ENCODE measurements at regions not wholly inside any gene's neighbourhood (a gene's known extent, or its start where the extent isn't known, plus 50 kb on each side); places are given as distances from the start of the nearest gene placed in this dataset.
"Not testable (repeated sequence)": the region's sequence is repeated elsewhere in the genome, so short reads cannot be mapped to it uniquely, and the experiment has no call there.

DNA sequence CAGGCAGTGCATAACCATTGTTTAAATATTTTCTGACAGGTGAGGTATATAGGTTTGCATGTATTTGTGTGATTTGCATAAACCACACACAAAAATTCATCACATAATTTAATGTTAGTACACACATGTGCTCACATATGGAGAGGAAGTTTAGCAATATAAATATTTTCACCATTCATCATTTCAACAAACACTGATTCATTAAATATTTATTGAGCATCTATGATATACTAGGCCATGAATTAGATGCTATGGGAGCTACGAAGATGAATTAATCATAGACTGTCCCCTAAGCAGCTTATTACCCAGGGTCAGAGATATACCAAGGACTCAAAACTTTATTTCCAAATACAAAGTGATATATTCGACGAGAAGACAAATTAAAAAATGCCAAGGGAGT, 311.6 kb upstream of the PIK3C3 start:
- no peaks in the 10 kb centered on the region for H3K79me2 ChIP-seq (ENCODE audit: insufficient read depth, low read length)
- H3K27ac ChIP-seq (ENCODE audit: low read depth, low read length): no peak overlapping the region
- no peaks in the 10 kb centered on the region for H3F3A ChIP-seq (ENCODE audit: insufficient read depth)
- TF ChIP-seq EZH2phosphoT487 (conservative IDR thresholded peaks at IDR 0.05; ENCODE audit: low read length): no peak
- TF ChIP-seq, protein P1, sequence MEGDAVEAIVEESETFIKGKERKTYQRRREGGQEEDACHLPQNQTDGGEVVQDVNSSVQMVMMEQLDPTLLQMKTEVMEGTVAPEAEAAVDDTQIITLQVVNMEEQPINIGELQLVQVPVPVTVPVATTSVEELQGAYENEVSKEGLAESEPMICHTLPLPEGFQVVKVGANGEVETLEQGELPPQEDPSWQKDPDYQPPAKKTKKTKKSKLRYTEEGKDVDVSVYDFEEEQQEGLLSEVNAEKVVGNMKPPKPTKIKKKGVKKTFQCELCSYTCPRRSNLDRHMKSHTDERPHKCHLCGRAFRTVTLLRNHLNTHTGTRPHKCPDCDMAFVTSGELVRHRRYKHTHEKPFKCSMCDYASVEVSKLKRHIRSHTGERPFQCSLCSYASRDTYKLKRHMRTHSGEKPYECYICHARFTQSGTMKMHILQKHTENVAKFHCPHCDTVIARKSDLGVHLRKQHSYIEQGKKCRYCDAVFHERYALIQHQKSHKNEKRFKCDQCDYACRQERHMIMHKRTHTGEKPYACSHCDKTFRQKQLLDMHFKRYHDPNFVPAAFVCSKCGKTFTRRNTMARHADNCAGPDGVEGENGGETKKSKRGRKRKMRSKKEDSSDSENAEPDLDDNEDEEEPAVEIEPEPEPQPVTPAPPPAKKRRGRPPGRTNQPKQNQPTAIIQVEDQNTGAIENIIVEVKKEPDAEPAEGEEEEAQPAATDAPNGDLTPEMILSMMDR (IDR thresholded peaks at IDR 0.05; ENCODE audit: insufficient read depth, low read length, poor library complexity, severe bottlenecking): no peak
- H3K27me3 ChIP-seq (ENCODE audit: low read length): no peaks in the 10 kb centered on the region
- H3K36me3 ChIP-seq (ENCODE audit: low read length): no peaks in the 10 kb centered on the region
- no peak overlapping the region for H3K4me2 ChIP-seq (ENCODE audit: low read depth, low read length, poor library complexity, severe bottlenecking)
- no peaks in the 10 kb centered on the region for H4K20me1 ChIP-seq (ENCODE audit: low read depth, low read length)
- H3K9me3 ChIP-seq (ENCODE audit: insufficient read depth, low read length): 0 out of 2 replicates have a peak, but pooled peaks cover 4% of the 10 kb centered on the region
- H3K4me3 ChIP-seq (ENCODE audit: insufficient read depth, low read length, poor library complexity, severe bottlenecking): no peak overlapping the region
- no peak overlapping the region for H2AFZ ChIP-seq (ENCODE audit: low read depth, low read length, severe bottlenecking)
- H3K9me2 ChIP-seq (replicated peaks; ENCODE audit: insufficient read depth, low read length): no peaks in the 10 kb centered on the region
- H3K9ac ChIP-seq (ENCODE audit: low read length): no peak overlapping the region

DNA sequence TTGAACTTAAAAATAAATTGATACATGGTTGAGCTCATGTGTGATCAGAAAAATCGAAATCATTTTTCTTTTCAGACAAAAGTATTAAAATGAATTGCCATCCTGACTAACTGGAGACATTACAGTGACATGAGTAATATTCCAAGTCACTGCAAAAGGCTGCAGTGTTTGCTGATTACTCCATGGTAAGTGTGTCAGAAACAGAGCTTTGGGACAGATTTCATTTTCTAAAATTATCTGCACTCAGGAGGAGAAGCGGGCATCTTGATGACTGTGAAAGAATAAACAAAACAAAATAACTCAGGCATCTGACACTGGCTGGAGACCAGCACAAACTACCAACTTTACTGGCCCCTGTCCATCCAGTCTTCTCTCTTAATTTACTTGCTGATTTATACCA, 312.3 kb upstream of the PIK3C3 start:
- no peaks in the 10 kb centered on the region for H3K79me2 ChIP-seq (ENCODE audit: insufficient read depth, low read length)
- H3K9ac ChIP-seq (ENCODE audit: low read length): no peak overlapping the region
- H2AFZ ChIP-seq (ENCODE audit: low read depth, low read length, severe bottlenecking): no peak overlapping the region
- H3K9me3 ChIP-seq (ENCODE audit: insufficient read depth, low read length): 0 out of 2 replicates have a peak, but pooled peaks cover 4% of the 10 kb centered on the region
- H4K20me1 ChIP-seq (ENCODE audit: low read depth, low read length): no peaks in the 10 kb centered on the region
- H3F3A ChIP-seq (ENCODE audit: insufficient read depth): no peaks in the 10 kb centered on the region
- H3K36me3 ChIP-seq (ENCODE audit: low read length): no peaks in the 10 kb centered on the region
- no peak overlapping the region for H3K27ac ChIP-seq (ENCODE audit: low read depth, low read length)
- TF ChIP-seq, protein P1 (IDR thresholded peaks at IDR 0.05; ENCODE audit: insufficient read depth, low read length, poor library complexity, severe bottlenecking): no peak
- TF ChIP-seq EZH2phosphoT487 (conservative IDR thresholded peaks at IDR 0.05; ENCODE audit: low read length): no peak
- no peak overlapping the region for H3K4me2 ChIP-seq (ENCODE audit: low read depth, low read length, poor library complexity, severe bottlenecking)
- H3K4me3 ChIP-seq (ENCODE audit: insufficient read depth, low read length, poor library complexity, severe bottlenecking): no peak overlapping the region
- H3K27me3 ChIP-seq (ENCODE audit: low read length): no peaks in the 10 kb centered on the region
- no peaks in the 10 kb centered on the region for H3K9me2 ChIP-seq (replicated peaks; ENCODE audit: insufficient read depth, low read length)

DNA sequence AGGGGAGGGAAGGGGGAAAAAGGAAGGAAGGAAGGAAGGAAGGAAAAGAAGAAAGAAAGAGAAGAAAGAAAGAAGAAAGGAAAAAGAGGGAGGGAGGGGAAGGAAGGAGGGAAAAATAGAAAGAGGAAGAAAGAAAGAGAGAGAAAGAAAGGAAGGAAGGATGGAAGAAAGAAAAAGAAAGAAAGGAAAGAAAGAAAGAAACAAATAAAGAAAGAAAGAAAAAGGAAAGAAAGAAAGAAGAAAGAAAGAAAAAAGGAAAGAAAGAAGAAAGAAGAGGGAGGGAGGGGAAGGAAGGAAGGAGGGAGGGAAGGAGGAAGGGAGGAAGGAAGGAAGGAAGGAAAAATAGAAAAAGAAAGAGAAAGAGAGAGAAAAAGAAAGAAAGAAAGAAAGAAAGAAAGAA, 315.8 kb upstream of the PIK3C3 start:
- no peaks in the 10 kb centered on the region for H3K36me3 ChIP-seq (ENCODE audit: low read length)

DNA sequence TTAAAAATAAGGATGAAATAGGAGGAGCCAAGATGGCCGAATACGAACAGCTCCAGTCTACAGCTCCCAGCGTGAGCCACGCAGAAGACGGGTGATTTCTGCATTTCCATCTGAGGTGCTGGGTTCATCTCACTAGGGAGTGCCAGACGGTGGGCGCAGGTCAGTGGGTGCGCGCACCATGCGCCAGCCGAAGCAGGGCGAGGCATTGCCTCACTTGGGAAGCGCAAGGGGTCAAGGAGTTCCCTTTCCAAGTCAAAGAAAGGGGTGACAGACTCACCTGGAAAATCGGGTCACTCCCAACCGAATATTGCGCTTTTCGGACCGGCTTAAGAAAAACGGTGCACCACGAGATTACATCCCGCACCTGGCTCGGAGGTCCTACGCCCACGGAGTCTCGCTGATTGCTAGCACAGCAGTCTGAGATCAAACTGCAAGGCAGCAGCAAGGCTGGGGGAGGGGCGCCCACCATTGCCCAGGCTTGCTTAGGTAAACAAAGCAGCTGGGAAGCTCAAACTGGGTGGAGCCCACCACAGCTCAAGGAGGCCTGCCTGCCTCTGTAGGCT, 323.2 kb upstream of the PIK3C3 start:
- not testable (repeated sequence) for H4K20me1 ChIP-seq (ENCODE audit: low read depth, low read length); H3K4me2 ChIP-seq (ENCODE audit: low read depth, low read length, poor library complexity, severe bottlenecking); H3F3A ChIP-seq (ENCODE audit: insufficient read depth); H3K9me2 ChIP-seq (replicated peaks; ENCODE audit: insufficient read depth, low read length); H3K27me3 ChIP-seq (ENCODE audit: low read length); H3K79me2 ChIP-seq (ENCODE audit: insufficient read depth, low read length); H3K9ac ChIP-seq (ENCODE audit: low read length); H2AFZ ChIP-seq (ENCODE audit: low read depth, low read length, severe bottlenecking); H3K36me3 ChIP-seq (ENCODE audit: low read length); H3K4me3 ChIP-seq (ENCODE audit: insufficient read depth, low read length, poor library complexity, severe bottlenecking); H3K9me3 ChIP-seq (ENCODE audit: insufficient read depth, low read length); H3K27ac ChIP-seq (ENCODE audit: low read depth, low read length)

More for the DNA sequence above, 315.8 kb upstream of the PIK3C3 start:
- Histone ChIP-seq H3K4me3 (ENCODE audit: insufficient read depth, low read length, poor library complexity, severe bottlenecking) (no peak overlapping the region), H3K27ac (ENCODE audit: low read depth, low read length) (no peak overlapping the region), H3K27me3 (ENCODE audit: low read length) (no peaks in the 10 kb centered on the region), H3K79me2 (ENCODE audit: insufficient read depth, low read length) (no peaks in the 10 kb centered on the region), H3K4me2 (ENCODE audit: low read depth, low read length, poor library complexity, severe bottlenecking) (no peak overlapping the region), H4K20me1 (ENCODE audit: low read depth, low read length) (no peaks in the 10 kb centered on the region), H2AFZ (ENCODE audit: low read depth, low read length, severe bottlenecking) (no peak overlapping the region), H3F3A (ENCODE audit: insufficient read depth) (no peaks in the 10 kb centered on the region), H3K9me3 (ENCODE audit: insufficient read depth, low read length) (0 out of 2 replicates have a peak, but pooled peaks cover 4% of the 10 kb centered on the region), H3K9me2 (replicated peaks; ENCODE audit: insufficient read depth, low read length) (no peaks in the 10 kb centered on the region), H3K9ac (ENCODE audit: low read length) (no peak overlapping the region)
- TF ChIP-seq EZH2phosphoT487 (conservative IDR thresholded peaks at IDR 0.05; ENCODE audit: low read length): no peak
- TF ChIP-seq, protein P1 (IDR thresholded peaks at IDR 0.05; ENCODE audit: insufficient read depth, low read length, poor library complexity, severe bottlenecking): no peak

Data from SU-DHL-6 (cell line).